ENCODE measurements at regions not wholly inside any gene's neighbourhood (a gene's known extent, or its start where the extent isn't known, plus 50 kb on each side); places are given as distances from the start of the nearest gene placed in this dataset.

DNA sequence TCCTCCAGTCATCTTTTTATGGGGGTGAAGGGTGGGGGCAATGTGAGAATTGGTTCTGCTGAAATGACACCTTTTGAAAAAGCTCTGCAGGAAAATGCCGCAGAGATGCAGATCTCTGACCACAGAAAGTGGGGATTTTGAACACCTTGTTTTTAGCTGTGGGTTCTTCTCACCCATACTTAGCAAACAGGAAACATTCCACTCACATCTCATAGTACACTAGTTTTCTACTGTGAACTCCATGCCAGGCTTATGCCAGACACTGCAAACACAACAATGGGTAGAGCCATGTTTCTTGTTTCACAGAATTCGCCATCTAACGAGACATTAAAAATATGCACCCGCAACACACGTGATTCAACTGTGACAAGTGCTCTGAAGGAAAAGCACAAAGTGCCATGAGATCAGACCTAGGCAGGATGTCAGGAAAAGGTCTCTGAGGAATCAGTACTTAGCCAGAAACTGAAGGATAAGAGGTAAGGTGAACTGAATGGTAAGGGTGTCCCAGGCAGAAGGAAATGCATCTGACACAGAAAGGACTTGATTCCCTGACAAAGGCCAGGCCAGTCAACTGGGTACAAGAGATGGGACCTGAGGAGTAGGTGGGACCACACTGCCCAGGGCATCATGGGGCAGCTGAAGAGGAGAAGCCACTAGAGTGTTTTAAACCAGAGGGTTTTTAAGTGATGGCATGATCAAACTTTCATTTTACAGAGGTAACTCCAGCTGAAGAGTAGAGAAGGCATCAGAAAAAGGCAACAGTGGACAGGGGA, 83.8 kb upstream of the JAK1 start:
- H4K91ac ChIP-seq (replicated peaks; ENCODE audit: insufficient read length, low read length) = no peak overlapping the region
- H3K4ac ChIP-seq (replicated peaks; ENCODE audit: insufficient read length, low read depth, low read length) = no peak overlapping the region
- H3K18ac ChIP-seq (ENCODE audit: extremely low read depth, low read length) = no peak overlapping the region
- H3K9ac ChIP-seq (replicated peaks in 1 of 4; ENCODE audit: extremely low read depth in 1 of 4, low read depth in 3 of 4, low read length in 3 of 4) = no peak overlapping the region
- H3K23me2 ChIP-seq (ENCODE audit: low read depth, low read length) = no peaks in the 10 kb centered on the region
- TF ChIP-seq KDM5A (IDR thresholded peaks at IDR 0.05; ENCODE audit: low read length) (no peak), ZNF274 (IDR thresholded peaks at IDR 0.05; ENCODE audit: borderline replicate concordance, extremely low read depth, low read length) (no peak)
- TF ChIP-seq, protein P1, sequence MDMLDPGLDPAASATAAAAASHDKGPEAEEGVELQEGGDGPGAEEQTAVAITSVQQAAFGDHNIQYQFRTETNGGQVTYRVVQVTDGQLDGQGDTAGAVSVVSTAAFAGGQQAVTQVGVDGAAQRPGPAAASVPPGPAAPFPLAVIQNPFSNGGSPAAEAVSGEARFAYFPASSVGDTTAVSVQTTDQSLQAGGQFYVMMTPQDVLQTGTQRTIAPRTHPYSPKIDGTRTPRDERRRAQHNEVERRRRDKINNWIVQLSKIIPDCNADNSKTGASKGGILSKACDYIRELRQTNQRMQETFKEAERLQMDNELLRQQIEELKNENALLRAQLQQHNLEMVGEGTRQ (IDR thresholded peaks at IDR 0.05; ENCODE audit: low read length) = no peak
- no peak overlapping the region for H2AK5ac ChIP-seq (ENCODE audit: low read depth, low read length)
- H3K4me2 ChIP-seq (ENCODE audit: insufficient read depth in 1 of 2, low read depth in 2 of 2, low read length in 2 of 2) = no peak overlapping the region
- H3K9me3 ChIP-seq (ENCODE audit: insufficient read depth in 2 of 2, low read depth in 1 of 2, low read length in 1 of 2) = no peaks in the 10 kb centered on the region
- H3K79me2 ChIP-seq (ENCODE audit: control insufficient read depth in 1 of 2, insufficient read depth in 2 of 2, low read length in 2 of 2) = no peaks in the 10 kb centered on the region
- no peak overlapping the region for H2AFZ ChIP-seq (ENCODE audit: low read length)
- H3K14ac ChIP-seq (ENCODE audit: insufficient read length) = no peak overlapping the region
- H4K20me1 ChIP-seq (replicated peaks in 1 of 2; ENCODE audit: control insufficient read depth in 1 of 2, insufficient read depth in 2 of 2, low read length in 2 of 2) = no peaks in the 10 kb centered on the region
- no peak overlapping the region for H2BK12ac ChIP-seq (ENCODE audit: low read depth, low read length)
- no peak overlapping the region for H3K23ac ChIP-seq (ENCODE audit: insufficient read length)
- H4K5ac ChIP-seq (ENCODE audit: insufficient read length, low read depth, low read length) = no peak overlapping the region
- no peak overlapping the region for H3K4me3 ChIP-seq (ENCODE audit: extremely low read depth in 1 of 4, insufficient read depth in 2 of 4, low read depth in 3 of 4, low read length in 4 of 4)
- no peak overlapping the region for H2BK15ac ChIP-seq (ENCODE audit: low read length)
- H3K27ac ChIP-seq (ENCODE audit: low read depth, low read length) = no peak overlapping the region
- H2BK5ac ChIP-seq (ENCODE audit: low read depth, low read length) = no peak overlapping the region
- no peak overlapping the region for H2BK20ac ChIP-seq (ENCODE audit: low read length)
- WGBS, 2 experiments (ENCODE audit: extremely low coverage in 1 of 2, insufficient coverage in 1 of 2, insufficient read length in 1 of 2, insufficient replicate concordance in 2 of 2, low coverage in 1 of 2, low lambda C conversion rate in 2 of 2, missing lambda C conversion rate in 1 of 2) = 90% methylated on average over 5 of the region's 5 CpGs; no CpG with 5 or more reads in 1 of the 2 experiments
- H3K36me3 ChIP-seq (ENCODE audit: control insufficient read depth in 2 of 4, insufficient read depth in 4 of 4, low read length in 3 of 4) = no peaks in the 10 kb centered on the region; a peak in 1 of 8 replicates
- DNase-seq (ENCODE audit: low read depth in 1 of 2, low spot score in 2 of 2) (no peak), FAIRE-seq (no peak)
- CTCF ChIA-PET (ENCODE audit: partially characterized antibody) = interaction anchor here (0.6 to 1.4 kb wide), 4 partner anchors 9 to 364 kb away, joined by 3 to 5 read pairs (median 3); no protein-coding TSS in a partner anchor
- no peaks in the 10 kb centered on the region for H3K4me1 ChIP-seq (replicated peaks in 1 of 4; ENCODE audit: control insufficient read depth in 3 of 4, insufficient read depth in 4 of 4, low read length in 3 of 4)
- no peaks in the 10 kb centered on the region for H3K79me1 ChIP-seq (ENCODE audit: low read depth, low read length)
- H3K56ac ChIP-seq (replicated peaks; ENCODE audit: insufficient read length, low read depth, low read length) = no peak overlapping the region
- no peak overlapping the region for H2BK120ac ChIP-seq (replicated peaks; ENCODE audit: low read depth, low read length)
- H4K8ac ChIP-seq (ENCODE audit: extremely low read depth, insufficient read depth, low read length) = no peak overlapping the region
- POLR2A ChIA-PET (ENCODE audit: partially characterized antibody) = interaction anchor here (0.6 to 3.2 kb wide), 5 partner anchors 9 to 119 kb away, joined by 3 to 17 read pairs (median 5); no protein-coding TSS in a partner anchor
- H3K27me3 ChIP-seq (replicated peaks in 1 of 4; ENCODE audit: control insufficient read depth in 3 of 4, extremely low read depth in 1 of 4, insufficient read depth in 3 of 4, low read length in 3 of 4) = no peaks in the 10 kb centered on the region; a peak in 1 of 7 replicates

All from H1 (cell line).